Activated gamma-delta T cell treated with Interleukin-2 at 50 U/mL for 16 hours (primary cell): ENCODE measurements at regions not wholly inside any gene's neighbourhood (a gene's known extent, or its start where the extent isn't known, plus 50 kb on each side); places are given as distances from the start of the nearest gene placed in this dataset.

ENCODE experiments used
- DNase-seq: peaks from one replicate; pipeline ENCODE4 v3.0.0-alpha.2; 2020

DNA sequence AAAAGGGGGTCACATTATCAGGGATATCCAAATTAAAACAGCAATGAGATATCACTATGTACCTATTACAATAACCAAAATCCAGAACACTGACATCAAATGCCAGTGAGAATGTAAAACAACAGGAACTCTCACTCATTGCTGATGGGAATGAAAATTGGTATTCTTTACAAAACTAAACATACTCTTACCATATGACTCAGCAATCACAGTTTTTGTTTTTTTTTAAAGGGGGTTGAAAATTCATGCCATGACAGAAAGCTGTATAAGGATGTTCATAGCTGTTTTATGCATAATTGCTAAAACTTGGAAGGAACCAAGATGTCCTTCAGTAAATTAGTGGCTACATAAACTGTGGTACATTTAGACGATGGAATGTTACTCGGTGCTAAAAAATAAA is 71.6 kb upstream of the SLITRK1 start:
- no peak for DNase-seq

DNA sequence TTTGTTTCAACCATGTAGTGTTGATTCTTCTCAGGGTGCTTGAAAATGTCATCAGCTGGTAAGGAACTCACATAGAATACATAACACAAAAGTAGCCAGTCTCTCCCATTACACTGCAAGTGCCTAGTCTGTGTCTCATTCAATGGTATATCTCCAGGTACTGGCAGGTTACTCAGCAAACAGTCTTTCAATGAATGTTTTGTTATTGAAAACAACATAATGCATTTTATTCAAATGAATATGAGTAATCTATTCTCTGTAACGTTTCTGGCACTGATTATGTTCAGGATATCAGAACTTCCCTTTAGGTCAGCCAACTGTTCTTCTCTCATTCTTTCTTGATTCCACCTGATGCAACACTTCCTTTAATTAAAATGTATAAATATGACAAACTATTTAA is 68.0 kb upstream of the SLITRK1 start:
- DNase-seq = no peak

DNA sequence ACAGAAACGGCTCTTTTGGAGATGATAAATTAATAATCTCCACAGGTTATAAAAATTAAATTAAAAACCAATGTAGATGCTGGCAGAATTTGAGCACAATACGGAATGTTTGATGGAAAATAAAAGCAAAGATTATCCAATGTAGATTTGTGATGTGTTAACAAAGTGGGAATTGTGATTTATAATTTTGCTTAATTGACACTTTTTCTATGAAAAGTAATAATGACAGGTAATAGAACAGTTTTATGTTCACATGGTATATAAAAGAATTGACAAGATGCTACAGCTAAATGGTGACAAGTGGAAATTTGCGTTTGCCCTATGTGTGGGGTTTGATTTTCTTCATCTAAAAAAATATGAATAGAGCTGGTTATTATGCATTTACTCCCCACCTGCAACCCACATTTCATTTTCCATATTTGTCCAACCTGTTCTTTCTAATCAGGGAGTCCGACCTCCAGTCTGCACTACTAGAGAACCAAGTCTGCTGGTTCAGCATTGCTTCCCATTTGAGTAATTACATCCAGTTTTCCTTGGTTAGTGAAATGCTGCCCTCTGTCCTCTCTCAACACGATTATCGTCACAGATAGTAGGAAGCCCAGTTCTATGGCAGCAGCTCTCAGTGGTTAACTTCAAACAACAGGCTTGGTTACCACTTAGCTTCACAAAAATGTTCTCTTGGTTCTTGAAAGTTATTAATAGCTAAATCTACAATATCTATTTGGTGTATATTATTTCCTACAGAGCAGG is 61.4 kb upstream of the SLITRK1 start:
- no peak for DNase-seq

DNA sequence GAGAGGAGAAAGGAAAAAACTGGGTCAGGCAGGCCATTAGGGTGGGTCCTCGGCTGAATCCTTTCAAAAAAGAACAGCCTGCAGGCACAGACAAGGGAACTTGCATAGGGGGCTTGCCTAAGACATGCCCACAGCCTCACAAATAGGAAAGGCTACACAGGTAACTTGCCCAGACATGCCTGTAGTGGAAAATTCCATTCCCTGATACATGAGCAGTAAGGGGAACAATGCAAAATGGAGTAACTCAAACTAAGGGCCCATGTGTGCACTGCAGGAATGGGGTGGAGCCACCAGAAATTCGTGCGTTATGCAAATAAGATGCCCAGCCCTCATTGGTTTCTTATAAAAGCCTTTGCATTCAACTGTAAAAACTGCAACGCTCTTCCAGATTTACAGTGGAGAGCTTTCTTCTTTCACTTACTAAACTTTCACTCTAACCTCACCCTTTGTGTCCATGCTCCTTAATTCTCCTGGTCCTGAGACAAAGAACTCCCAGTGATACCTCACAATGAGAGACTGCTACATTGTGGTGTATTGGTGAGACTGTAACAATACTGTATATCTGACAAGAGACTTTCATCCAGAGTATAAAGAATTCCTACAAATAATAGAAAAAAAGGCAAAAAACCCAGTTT is 59.5 kb upstream of the SLITRK1 start:
- no peak for DNase-seq

DNA sequence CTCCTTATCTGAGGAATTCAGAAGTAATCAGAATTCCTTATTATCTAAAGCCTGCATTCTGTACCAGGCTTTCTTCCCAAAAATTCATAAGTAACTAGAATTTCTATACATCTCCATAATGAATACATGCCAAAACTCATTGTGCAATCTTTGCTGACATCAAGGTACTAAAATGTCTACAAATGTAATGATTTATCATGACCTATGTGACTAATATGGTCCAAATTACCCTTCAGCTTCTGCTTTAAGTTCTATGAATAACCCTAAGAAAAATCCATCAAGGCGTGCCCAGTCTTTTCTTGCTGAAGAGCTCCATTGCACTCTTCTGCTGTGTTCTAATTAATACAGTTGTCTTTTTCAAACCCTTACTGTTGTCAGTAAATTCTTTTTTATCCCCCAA is 58.5 kb upstream of the SLITRK1 start:
- DNase-seq = no peak

DNA sequence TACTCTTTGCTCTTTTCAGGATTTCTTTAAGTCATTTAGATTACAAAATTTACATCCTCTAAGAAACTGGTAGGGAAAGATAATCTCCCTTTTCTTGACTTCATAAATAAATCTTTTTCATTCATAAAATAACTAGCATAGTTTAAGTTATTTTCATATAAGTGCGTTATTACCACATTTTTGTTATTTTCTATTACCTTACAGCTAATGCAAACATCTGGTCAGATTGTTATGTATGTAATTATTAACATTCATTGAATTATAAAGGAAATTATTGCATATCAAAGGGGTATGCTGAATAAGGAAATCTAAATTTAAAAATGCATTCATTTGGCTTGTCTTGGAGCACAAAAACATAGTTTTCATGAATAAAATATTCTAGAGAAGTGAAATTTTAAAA is 55.3 kb upstream of the SLITRK1 start:
- DNase-seq = no peak

DNA sequence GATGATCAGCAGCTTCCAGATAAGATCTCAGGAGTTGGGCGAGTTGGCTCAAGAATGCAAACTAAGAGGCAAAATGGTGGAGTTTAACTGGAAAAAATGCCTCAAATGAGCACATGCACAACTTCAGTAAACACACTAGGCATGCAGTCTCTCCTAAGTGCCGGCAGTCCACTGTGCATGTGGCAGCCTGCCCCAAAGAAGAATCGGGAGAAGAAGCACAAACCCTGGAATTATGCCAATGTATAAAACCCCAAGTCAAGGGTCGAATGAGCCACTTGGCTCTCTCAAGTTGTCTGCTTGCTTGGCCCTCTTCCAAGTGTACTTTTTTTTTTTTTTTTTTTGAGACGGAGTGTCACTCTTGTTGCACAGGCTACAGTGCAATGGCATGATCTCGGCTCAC is 53.3 kb upstream of the SLITRK1 start:
- DNase-seq = no peak
